ENCODE measurements at regions not wholly inside any gene's neighbourhood (a gene's known extent, or its start where the extent isn't known, plus 50 kb on each side); places are given as distances from the start of the nearest gene placed in this dataset.

- Histone ChIP-seq H3K9me3 (ENCODE audit: control insufficient read depth in 4 of 4, low read length in 3 of 4) (no peaks in the 10 kb centered on the region), H3K4me3 (ENCODE audit: low read depth in 1 of 3, low read length in 3 of 3) (no peak overlapping the region), H3K4me1 (ENCODE audit: control insufficient read depth in 4 of 4, insufficient read depth in 4 of 4, low read length in 3 of 4) (peaks cover 4 to 15% (median 10%) of the 10 kb centered on the region in 4 donors), H3K27ac (ENCODE audit: low read depth in 1 of 2, low read length in 2 of 2) (no peak overlapping the region), H3K36me3 (ENCODE audit: control insufficient read depth in 4 of 4, insufficient read depth in 3 of 4, low read depth in 1 of 4, low read length in 3 of 4) (peaks cover 0 to 3% (median 1%) of the 10 kb centered on the region in 4 donors), H3K9ac (ENCODE audit: low read depth in 1 of 2, low read length in 2 of 2) (no peak overlapping the region), H3K27me3 (ENCODE audit: control insufficient read depth in 4 of 4, insufficient read depth in 4 of 4, low read length in 3 of 4) (no peaks in the 10 kb centered on the region)
- WGBS: 89% methylated on average over 5 of the region's 5 CpGs
- TF ChIP-seq FOXA2 (IDR thresholded peaks at IDR 0.05) (no peak), JUND (IDR thresholded peaks at IDR 0.05) (no peak), EGR1 (IDR thresholded peaks at IDR 0.05; ENCODE audit: low read depth in 2 of 2) (no peak), NR2F2 (IDR thresholded peaks at IDR 0.05) (no peak), RXRA (IDR thresholded peaks at IDR 0.05) (no peak), TAF1 (conservative IDR thresholded peaks at IDR 0.05) (no peak), GABPA (IDR thresholded peaks at IDR 0.05 in 1 of 2, conservative IDR thresholded peaks at IDR 0.05 in 1 of 2) (no peak), ATF3 (IDR thresholded peaks at IDR 0.05) (no peak), RAD21 (IDR thresholded peaks at IDR 0.05) (no peak), SP1 (IDR thresholded peaks at IDR 0.05) (no peak), HNF4G (IDR thresholded peaks at IDR 0.05) (no peak), FOXA1 (IDR thresholded peaks at IDR 0.05) (no peak), HNF4A (conservative IDR thresholded peaks at IDR 0.05) (no peak), CTCF (IDR thresholded peaks at IDR 0.05; ENCODE audit: low read depth, low read length, missing input control) (no peak), REST (IDR thresholded peaks at IDR 0.05) (no peak), MAX (IDR thresholded peaks at IDR 0.05) (no peak), YY1 (IDR thresholded peaks at IDR 0.05) (no peak), ZBTB33 (IDR thresholded peaks at IDR 0.05) (no peak)
- DNase-seq (ENCODE audit: low spot score): no peak
These were observed 387.0 kb downstream of the CTTN start for GRCh38 chr11:70785372-70785771.

Data from liver (tissue), 8 donors.